Upper lobe of left lung (tissue), 6 donors: ENCODE measurements at regions not wholly inside any gene's neighbourhood (a gene's known extent, or its start where the extent isn't known, plus 50 kb on each side); places are given as distances from the start of the nearest gene placed in this dataset.

Experiments
- ATAC-seq, 2 donors: fragments of 200-7000 bp; cut with Tn5 transposase; one replicate each; pipeline ENCODE4 v1.9.1; 2022; ENCODE audit warnings: mild to moderate bottlenecking in 2 of 2, moderate library complexity in 2 of 2; ENCODE audit not compliant: low FRiP score in 2 of 2
- DNase-seq, 2 donors: peaks; one replicate each; pipeline ENCODE4 v3.0.0-alpha.2; 2019 to 2020
- H3K27ac ChIP-seq, 4 donors: fragments of 200-600 bp; sonication (generic); one replicate each; pipeline ENCODE4 v1.5.1; 2016 to 2019
- H3K27me3 ChIP-seq, 4 donors: fragments of 200-600 bp; sonication (generic); one replicate each; pipeline ENCODE4 v1.5.1; 2017 to 2019
- H3K36me3 ChIP-seq, 4 donors: fragments of 200-600 bp; sonication (generic); one replicate each; pipeline ENCODE4 v1.5.1; 2016 to 2019
- H3K4me1 ChIP-seq, 4 donors: fragments of 200-600 bp; sonication (generic); one replicate each; pipeline ENCODE4 v1.5.1; 2018 to 2019
- H3K4me3 ChIP-seq, 4 donors: fragments of 200-600 bp; sonication (generic); one replicate each; pipeline ENCODE4 v1.5.1; 2017 to 2019; ENCODE audit warnings: mild to moderate bottlenecking in 2 of 4, moderate library complexity in 1 of 4
- H3K9me3 ChIP-seq, 4 donors: fragments of 200-600 bp; sonication (generic); one replicate each; pipeline ENCODE4 v1.5.1; 2018 to 2019
- CTCF ChIP-seq, 6 experiments: fragments of 450-650 bp in 4 of 6; fragments of 200-600 bp in 2 of 6; sonication (generic) in 2 of 6; IDR thresholded peaks; one replicate each; pipeline ENCODE4 v1.5.1; 2016 to 2019; ENCODE audit warnings: antibody characterized with exemption in 6 of 6
- EP300 ChIP-seq, 4 donors: sonication (generic); formaldehyde crosslinking; IDR thresholded peaks; one replicate each; pipeline ENCODE4 v1.5.1; 2017; ENCODE audit warnings: antibody characterized with exemption in 4 of 4, control low read depth in 2 of 4
- POLR2A ChIP-seq, 4 donors: fragments of 450-650 bp; IDR thresholded peaks; one replicate each; pipeline ENCODE4 v1.5.1; 2016 to 2017; ENCODE audit warnings: antibody characterized with exemption in 4 of 4, mild to moderate bottlenecking in 2 of 4
- POLR2AphosphoS5 ChIP-seq, 2 donors: sonication (generic); formaldehyde crosslinking; IDR thresholded peaks; one replicate each; pipeline ENCODE4 v1.5.1; 2017; ENCODE audit warnings: antibody characterized with exemption in 2 of 2
- WGBS, 2 donors: methylation state at CpG; one replicate each; pipeline ENCODE4 v1.1.5; 2017 to 2018; 5-methylcytosine and 5-hydroxymethylcytosine counted together
- donor health status: DM: no; HTN: no; CAD: no; lungs with moderate emphysema.
- donor health status: DM: no; HTN: yes; CAD: no; lungs with severe emphysema.

- DNase-seq (no peak), ATAC-seq (peak in 1 of 2 donors; percentile 68)
- H3K4me1 ChIP-seq = peaks cover 0 to 8% (median 3%) of the 10 kb centered on the region in 4 donors
- H3K36me3 ChIP-seq = no peaks in the 10 kb centered on the region
- WGBS, 2 donors = 42 to 56% methylated on average over 5 to 7 of the region's 7 CpGs
- TF ChIP-seq CTCF (IDR thresholded peaks at IDR 0.05) (no peak), EP300 (IDR thresholded peaks at IDR 0.05) (peak in 1 of 4 donors; percentile 5), POLR2AphosphoS5 (IDR thresholded peaks at IDR 0.05) (peak in 1 of 2 donors; percentile 8)
- no peaks in the 10 kb centered on the region for H3K9me3 ChIP-seq
- H3K27ac ChIP-seq = peak overlapping the region in 2 of 4 donors; percentile 18 to 53
- H3K27me3 ChIP-seq = no peaks in the 10 kb centered on the region
- no peak overlapping the region for H3K4me3 ChIP-seq
Observed at GRCh38 chr9:95753762-95754465, 121.6 kb upstream of the ERCC6L2 start.

- ATAC-seq (peak in 1 of 2 donors; percentile 13), DNase-seq (peak in 1 of 2 donors; percentile 83)
- Histone ChIP-seq H3K9me3 (no peaks in the 10 kb centered on the region), H3K36me3 (no peaks in the 10 kb centered on the region), H3K4me3 (peak overlapping the region in 1 of 4 donors; percentile 6), H3K27ac (peak overlapping the region in 2 of 4 donors; percentile 27 to 38), H3K27me3 (no peaks in the 10 kb centered on the region), H3K4me1 (peaks cover 0 to 8% (median 2%) of the 10 kb centered on the region in 4 donors)
- 49 to 64% methylated on average over 23 to 36 of the region's 41 CpGs for WGBS, 2 donors
- TF ChIP-seq POLR2A (IDR thresholded peaks at IDR 0.05) = no peak
- TF ChIP-seq CTCF (IDR thresholded peaks at IDR 0.05) = no peak
- TF ChIP-seq POLR2AphosphoS5 (IDR thresholded peaks at IDR 0.05) = no peak
- TF ChIP-seq EP300 (IDR thresholded peaks at IDR 0.05) = no peak
Observed at GRCh38 chr9:95752129-95752731, 123.3 kb upstream of the ERCC6L2 start.

DNA sequence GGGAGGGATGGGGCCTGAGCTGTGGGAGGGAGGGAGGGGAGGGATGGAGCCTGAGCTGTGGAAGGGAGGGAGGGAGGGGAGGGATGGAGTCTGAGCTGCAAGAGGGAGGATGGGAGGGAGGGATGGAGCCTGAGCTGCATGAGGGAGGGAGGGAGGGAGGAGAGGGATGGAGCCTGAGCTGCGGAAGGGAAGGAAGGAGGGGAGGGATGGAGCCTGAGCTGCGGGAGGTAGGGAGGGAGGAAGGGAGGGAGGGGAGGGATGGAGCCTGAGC lies 124.0 kb upstream of the ERCC6L2 start:
- ATAC-seq (no peak), DNase-seq (no peak)
- H3K36me3 ChIP-seq = no peaks in the 10 kb centered on the region
- H3K27me3 ChIP-seq = no peaks in the 10 kb centered on the region
- no peaks in the 10 kb centered on the region for H3K9me3 ChIP-seq
- TF ChIP-seq CTCF (IDR thresholded peaks at IDR 0.05) (no peak), POLR2A (IDR thresholded peaks at IDR 0.05) (no peak), EP300 (IDR thresholded peaks at IDR 0.05) (no peak), POLR2AphosphoS5 (IDR thresholded peaks at IDR 0.05) (no peak)
- H3K4me3 ChIP-seq = no peak overlapping the region
- H3K4me1 ChIP-seq = peaks cover 0 to 8% (median 2%) of the 10 kb centered on the region in 4 donors
- WGBS, 2 donors = no CpG with 5 or more reads among the region's 2 CpGs
- no peak overlapping the region for H3K27ac ChIP-seq

DNA sequence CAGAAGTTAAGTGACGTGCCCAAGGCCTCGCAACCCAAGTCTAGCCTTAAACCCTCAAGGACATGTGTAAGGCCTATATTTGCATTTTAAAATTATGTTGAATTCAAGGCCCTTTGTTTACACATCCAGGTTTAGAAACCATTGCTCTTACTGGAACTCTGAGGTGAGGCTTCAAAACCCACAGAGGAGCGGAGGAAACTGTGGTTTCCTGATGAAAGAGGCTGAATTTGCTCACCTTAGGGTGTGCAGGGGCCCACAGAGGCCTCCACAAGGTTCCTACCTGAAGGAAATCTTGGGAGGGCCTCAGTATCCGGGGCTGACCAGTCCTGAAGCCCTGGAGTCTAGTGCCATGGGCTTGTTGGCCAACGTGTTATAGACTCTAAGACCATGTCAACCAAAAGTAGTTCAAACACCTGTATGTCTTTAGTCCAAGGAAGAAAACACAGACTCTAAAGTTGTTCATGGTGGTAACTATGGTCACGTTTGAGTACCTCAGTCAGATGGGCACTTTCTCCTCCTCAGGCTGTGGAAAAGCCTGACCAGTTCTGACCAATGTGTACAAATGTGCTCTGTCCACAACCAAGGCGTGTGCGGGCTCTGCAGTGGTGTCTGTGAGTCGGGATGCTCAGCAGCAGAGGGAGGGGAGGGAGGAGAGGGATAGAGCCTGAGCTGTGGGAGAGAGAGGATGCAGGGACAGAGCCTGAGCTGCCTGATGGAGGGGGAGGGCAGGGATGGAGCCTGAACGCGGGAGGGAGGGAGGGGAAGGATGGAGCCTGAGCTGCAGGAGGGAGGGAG lies 124.6 kb upstream of the ERCC6L2 start:
- Histone ChIP-seq H3K27ac (no peak overlapping the region), H3K4me1 (peaks cover 0 to 8% (median 2%) of the 10 kb centered on the region in 4 donors), H3K9me3 (no peaks in the 10 kb centered on the region), H3K4me3 (no peak overlapping the region), H3K27me3 (no peaks in the 10 kb centered on the region), H3K36me3 (no peaks in the 10 kb centered on the region)
- ATAC-seq = no peak
- WGBS, 2 donors = 75 to 76% methylated on average over 9 to 10 of the region's 11 CpGs
- no peak for DNase-seq
- TF ChIP-seq EP300 (IDR thresholded peaks at IDR 0.05) (no peak), POLR2A (IDR thresholded peaks at IDR 0.05) (no peak), CTCF (IDR thresholded peaks at IDR 0.05) (no peak), POLR2AphosphoS5 (IDR thresholded peaks at IDR 0.05) (no peak)
